ENCODE measurements at regions not wholly inside any gene's neighbourhood (a gene's known extent, or its start where the extent isn't known, plus 50 kb on each side); places are given as distances from the start of the nearest gene placed in this dataset.

- 46% methylated on average over 2 of the region's 2 CpGs for WGBS, 2 donors
- no peak overlapping the region for H3K27ac ChIP-seq
- no peak overlapping the region for H3K4me3 ChIP-seq
- H3K9me3 ChIP-seq = no peaks in the 10 kb centered on the region
- no peak for DNase-seq
- no peaks in the 10 kb centered on the region for H3K27me3 ChIP-seq
- TF ChIP-seq CTCF (IDR thresholded peaks at IDR 0.05) (no peak), POLR2A (IDR thresholded peaks at IDR 0.05) (no peak)
- intact Hi-C loops (cut with DNase I; ENCODE audit: low total_unique reads) = no loop called here
- H3K4me1 ChIP-seq = no peaks in the 10 kb centered on the region
- no peaks in the 10 kb centered on the region for H3K36me3 ChIP-seq (ENCODE audit: low read depth, missing control alignments)
Measured at GRCh38 chr5:152135827-152136226, 211.2 kb upstream of the GLRA1 start.

- H3K36me3 ChIP-seq (ENCODE audit: low read depth, missing control alignments) = no peaks in the 10 kb centered on the region
- WGBS, 2 donors = 67 to 71% methylated on average over 7 of the region's 7 CpGs
Measured at GRCh38 chr5:152125661-152126205, 201.1 kb upstream of the GLRA1 start.

GRCh38 chr5:152124409-152125041, 199.9 kb upstream of the GLRA1 start:
- no peaks in the 10 kb centered on the region for H3K27me3 ChIP-seq
- TF ChIP-seq CTCF (IDR thresholded peaks at IDR 0.05) (no peak), POLR2A (IDR thresholded peaks at IDR 0.05) (no peak)
- 84 to 88% methylated on average over 9 to 12 of the region's 12 CpGs for WGBS, 2 donors
- H3K36me3 ChIP-seq (ENCODE audit: low read depth, missing control alignments) = no peaks in the 10 kb centered on the region
- intact Hi-C loops (cut with DNase I; ENCODE audit: low total_unique reads) = no loop called here
- no peak for DNase-seq
- H3K4me3 ChIP-seq = no peak overlapping the region
- H3K27ac ChIP-seq = no peak overlapping the region
- no peaks in the 10 kb centered on the region for H3K9me3 ChIP-seq
- H3K4me1 ChIP-seq = no peaks in the 10 kb centered on the region

More at GRCh38 chr5:152125661-152126205, 201.1 kb upstream of the GLRA1 start:
- DNase-seq = no peak
- Histone ChIP-seq H3K27me3 (no peaks in the 10 kb centered on the region), H3K9me3 (no peaks in the 10 kb centered on the region), H3K4me3 (no peak overlapping the region), H3K27ac (no peak overlapping the region), H3K4me1 (no peaks in the 10 kb centered on the region)
- TF ChIP-seq POLR2A (IDR thresholded peaks at IDR 0.05) (no peak), CTCF (IDR thresholded peaks at IDR 0.05) (no peak)
- intact Hi-C loops (cut with DNase I; ENCODE audit: low total_unique reads) = no loop called here

- no peaks in the 10 kb centered on the region for H3K27me3 ChIP-seq
- 48 to 70% methylated on average over 5 of the region's 5 CpGs for WGBS, 2 donors
- H3K9me3 ChIP-seq = no peaks in the 10 kb centered on the region
- H3K4me1 ChIP-seq = no peaks in the 10 kb centered on the region
- TF ChIP-seq CTCF (IDR thresholded peaks at IDR 0.05) = no peak
- TF ChIP-seq POLR2A (IDR thresholded peaks at IDR 0.05) = no peak
- no peak for DNase-seq
- no peak overlapping the region for H3K4me3 ChIP-seq
- no peaks in the 10 kb centered on the region for H3K36me3 ChIP-seq (ENCODE audit: low read depth, missing control alignments)
- intact Hi-C loops (cut with DNase I; ENCODE audit: low total_unique reads) = no loop called here
- no peak overlapping the region for H3K27ac ChIP-seq
Measured at GRCh38 chr5:152118676-152119470, 194.2 kb upstream of the GLRA1 start.

Data from testis (tissue), 2 donors.